ENCODE measurements at regions not wholly inside any gene's neighbourhood (a gene's known extent, or its start where the extent isn't known, plus 50 kb on each side); places are given as distances from the start of the nearest gene placed in this dataset.

GRCh38 chr9:2289263-2289662 is 274.1 kb downstream of the SMARCA2 start:
- no peak for DNase-seq
- no peak overlapping the region for H3K4me3 ChIP-seq (ENCODE audit: low read depth, low read length)
- H3K27ac ChIP-seq = no peak overlapping the region
- H3K27me3 ChIP-seq (ENCODE audit: insufficient read depth, low read depth, severe bottlenecking) = no peaks in the 10 kb centered on the region
- H3K9me3 ChIP-seq (ENCODE audit: severe bottlenecking) = no peaks in the 10 kb centered on the region
- H3K36me3 ChIP-seq = no peaks in the 10 kb centered on the region
- TF ChIP-seq CTCF (IDR thresholded peaks at IDR 0.05; ENCODE audit: low read depth, low read length) = no peak

DNA sequence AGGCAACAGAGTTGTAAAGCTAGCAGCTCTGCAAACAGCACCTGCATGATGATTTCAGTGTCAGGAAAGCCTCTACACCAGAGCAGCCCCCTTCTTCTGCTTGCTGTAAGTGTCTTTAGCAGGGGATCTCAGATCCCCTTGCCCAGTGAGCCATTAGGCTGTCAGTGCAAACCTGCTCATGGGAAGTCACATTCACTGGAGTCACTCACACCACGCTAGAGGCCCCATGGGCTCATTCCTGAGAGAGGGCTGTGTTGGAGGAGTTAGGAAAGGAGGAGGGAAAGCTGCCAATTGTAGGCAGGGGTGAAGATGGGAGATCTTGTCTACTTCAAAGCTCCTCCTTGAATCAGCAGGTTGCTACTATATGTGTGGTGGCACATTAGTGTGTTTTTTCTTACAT is 275.2 kb downstream of the SMARCA2 start:
- Histone ChIP-seq H3K4me3 (ENCODE audit: low read depth, low read length) (no peak overlapping the region), H3K27me3 (ENCODE audit: insufficient read depth, low read depth, severe bottlenecking) (no peaks in the 10 kb centered on the region), H3K9me3 (ENCODE audit: severe bottlenecking) (no peaks in the 10 kb centered on the region), H3K27ac (no peak overlapping the region), H3K36me3 (no peaks in the 10 kb centered on the region)
- TF ChIP-seq CTCF (IDR thresholded peaks at IDR 0.05; ENCODE audit: low read depth, low read length) = no peak
- DNase-seq = no peak

GRCh38 chr9:2291980-2292704 is 277.0 kb downstream of the SMARCA2 start:
- Histone ChIP-seq H3K27me3 (ENCODE audit: insufficient read depth, low read depth, severe bottlenecking) (no peaks in the 10 kb centered on the region), H3K36me3 (no peaks in the 10 kb centered on the region), H3K9me3 (ENCODE audit: severe bottlenecking) (no peaks in the 10 kb centered on the region), H3K27ac (no peak overlapping the region), H3K4me3 (ENCODE audit: low read depth, low read length) (no peak overlapping the region)
- TF ChIP-seq CTCF (IDR thresholded peaks at IDR 0.05; ENCODE audit: low read depth, low read length) = no peak
- no peak for DNase-seq

- DNase-seq = no peak
- Histone ChIP-seq H3K4me3 (ENCODE audit: low read depth, low read length) (no peak overlapping the region), H3K27ac (no peak overlapping the region), H3K36me3 (no peaks in the 10 kb centered on the region), H3K27me3 (ENCODE audit: insufficient read depth, low read depth, severe bottlenecking) (no peaks in the 10 kb centered on the region), H3K9me3 (ENCODE audit: severe bottlenecking) (no peaks in the 10 kb centered on the region)
- no peak for TF ChIP-seq CTCF (IDR thresholded peaks at IDR 0.05; ENCODE audit: low read depth, low read length)
These were observed 277.6 kb downstream of the SMARCA2 start for GRCh38 chr9:2292733-2293132.

- no peaks in the 10 kb centered on the region for H3K9me3 ChIP-seq (ENCODE audit: severe bottlenecking)
- no peaks in the 10 kb centered on the region for H3K27me3 ChIP-seq (ENCODE audit: insufficient read depth, low read depth, severe bottlenecking)
- no peak for TF ChIP-seq CTCF (IDR thresholded peaks at IDR 0.05; ENCODE audit: low read depth, low read length)
- no peak overlapping the region for H3K27ac ChIP-seq
- DNase-seq = no peak
- no peaks in the 10 kb centered on the region for H3K36me3 ChIP-seq
- H3K4me3 ChIP-seq (ENCODE audit: low read depth, low read length) = no peak overlapping the region
These were observed 282.6 kb downstream of the SMARCA2 start for GRCh38 chr9:2297771-2298170.

GRCh38 chr9:2298217-2298616 is 283.1 kb downstream of the SMARCA2 start:
- DNase-seq = no peak
- Histone ChIP-seq H3K9me3 (ENCODE audit: severe bottlenecking) (no peaks in the 10 kb centered on the region), H3K36me3 (no peaks in the 10 kb centered on the region), H3K27ac (no peak overlapping the region), H3K27me3 (ENCODE audit: insufficient read depth, low read depth, severe bottlenecking) (no peaks in the 10 kb centered on the region), H3K4me3 (ENCODE audit: low read depth, low read length) (no peak overlapping the region)
- TF ChIP-seq CTCF (IDR thresholded peaks at IDR 0.05; ENCODE audit: low read depth, low read length) = no peak
